ENCODE measurements at regions not wholly inside any gene's neighbourhood (a gene's known extent, or its start where the extent isn't known, plus 50 kb on each side); places are given as distances from the start of the nearest gene placed in this dataset.

DNA sequence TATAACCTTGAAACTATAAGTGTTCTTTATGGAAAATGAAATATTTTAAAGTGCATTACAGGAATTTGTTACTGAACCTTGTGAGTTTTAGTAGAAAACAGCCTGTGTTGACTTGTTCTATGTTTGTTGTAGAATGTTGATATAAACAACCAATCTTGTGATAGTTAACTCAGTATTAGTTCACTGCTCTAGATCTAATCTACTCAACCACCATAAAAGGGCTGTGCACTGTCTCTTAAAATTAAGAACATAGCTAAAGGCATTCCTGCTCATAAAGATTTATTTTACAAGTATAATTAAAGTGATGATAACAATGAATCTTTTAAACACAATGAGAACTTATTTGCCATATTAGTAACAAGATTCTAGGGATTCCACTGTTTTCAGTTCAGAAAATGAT lies 110.5 kb upstream of the KLF7 start:
- TF ChIP-seq ESRRA (IDR thresholded peaks at IDR 0.05; ENCODE audit: low read length) (no peak), RAD21 (IDR thresholded peaks at IDR 0.05; ENCODE audit: insufficient read depth, low read depth, low read length) (no peak), POLR2A (IDR thresholded peaks at IDR 0.05; ENCODE audit: low read depth, low read length) (no peak), ETV6 (conservative IDR thresholded peaks at IDR 0.05 in 1 of 2, IDR thresholded peaks at IDR 0.05 in 1 of 2; ENCODE audit: borderline replicate concordance in 1 of 2, low read depth in 1 of 2) (no peak), CHD2 (IDR thresholded peaks at IDR 0.05; ENCODE audit: borderline replicate concordance, low read depth, low read length) (no peak), ZNF274 (IDR thresholded peaks at IDR 0.05; ENCODE audit: insufficient read depth, insufficient read length) (no peak), EZH2 (IDR thresholded peaks at IDR 0.05; ENCODE audit: borderline replicate concordance, control insufficient read depth, low read depth, low read length) (no peak), SMC3 (IDR thresholded peaks at IDR 0.05; ENCODE audit: borderline replicate concordance, low read length) (no peak), TCF3 (IDR thresholded peaks at IDR 0.05; ENCODE audit: borderline replicate concordance, insufficient read depth, low read depth, low read length) (no peak), ZNF24 (IDR thresholded peaks at IDR 0.05) (no peak), CREM (IDR thresholded peaks at IDR 0.05; ENCODE audit: low read depth) (no peak)
- TF ChIP-seq, protein P1, sequence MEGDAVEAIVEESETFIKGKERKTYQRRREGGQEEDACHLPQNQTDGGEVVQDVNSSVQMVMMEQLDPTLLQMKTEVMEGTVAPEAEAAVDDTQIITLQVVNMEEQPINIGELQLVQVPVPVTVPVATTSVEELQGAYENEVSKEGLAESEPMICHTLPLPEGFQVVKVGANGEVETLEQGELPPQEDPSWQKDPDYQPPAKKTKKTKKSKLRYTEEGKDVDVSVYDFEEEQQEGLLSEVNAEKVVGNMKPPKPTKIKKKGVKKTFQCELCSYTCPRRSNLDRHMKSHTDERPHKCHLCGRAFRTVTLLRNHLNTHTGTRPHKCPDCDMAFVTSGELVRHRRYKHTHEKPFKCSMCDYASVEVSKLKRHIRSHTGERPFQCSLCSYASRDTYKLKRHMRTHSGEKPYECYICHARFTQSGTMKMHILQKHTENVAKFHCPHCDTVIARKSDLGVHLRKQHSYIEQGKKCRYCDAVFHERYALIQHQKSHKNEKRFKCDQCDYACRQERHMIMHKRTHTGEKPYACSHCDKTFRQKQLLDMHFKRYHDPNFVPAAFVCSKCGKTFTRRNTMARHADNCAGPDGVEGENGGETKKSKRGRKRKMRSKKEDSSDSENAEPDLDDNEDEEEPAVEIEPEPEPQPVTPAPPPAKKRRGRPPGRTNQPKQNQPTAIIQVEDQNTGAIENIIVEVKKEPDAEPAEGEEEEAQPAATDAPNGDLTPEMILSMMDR (IDR thresholded peaks at IDR 0.05 in 2 of 3, conservative IDR thresholded peaks at IDR 0.05 in 1 of 3; ENCODE audit: control insufficient read depth in 2 of 3, extremely low read depth in 1 of 3, insufficient read depth in 1 of 3, low read depth in 3 of 3, low read length in 3 of 3), result no peak
- TF ChIP-seq, protein P2, sequence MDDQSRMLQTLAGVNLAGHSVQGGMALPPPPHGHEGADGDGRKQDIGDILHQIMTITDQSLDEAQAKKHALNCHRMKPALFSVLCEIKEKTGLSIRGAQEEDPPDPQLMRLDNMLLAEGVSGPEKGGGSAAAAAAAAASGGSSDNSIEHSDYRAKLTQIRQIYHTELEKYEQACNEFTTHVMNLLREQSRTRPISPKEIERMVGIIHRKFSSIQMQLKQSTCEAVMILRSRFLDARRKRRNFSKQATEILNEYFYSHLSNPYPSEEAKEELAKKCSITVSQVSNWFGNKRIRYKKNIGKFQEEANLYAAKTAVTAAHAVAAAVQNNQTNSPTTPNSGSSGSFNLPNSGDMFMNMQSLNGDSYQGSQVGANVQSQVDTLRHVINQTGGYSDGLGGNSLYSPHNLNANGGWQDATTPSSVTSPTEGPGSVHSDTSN (IDR thresholded peaks at IDR 0.05; ENCODE audit: insufficient replicate concordance, low read depth, low read length), result no peak
- TF ChIP-seq, protein P3, sequence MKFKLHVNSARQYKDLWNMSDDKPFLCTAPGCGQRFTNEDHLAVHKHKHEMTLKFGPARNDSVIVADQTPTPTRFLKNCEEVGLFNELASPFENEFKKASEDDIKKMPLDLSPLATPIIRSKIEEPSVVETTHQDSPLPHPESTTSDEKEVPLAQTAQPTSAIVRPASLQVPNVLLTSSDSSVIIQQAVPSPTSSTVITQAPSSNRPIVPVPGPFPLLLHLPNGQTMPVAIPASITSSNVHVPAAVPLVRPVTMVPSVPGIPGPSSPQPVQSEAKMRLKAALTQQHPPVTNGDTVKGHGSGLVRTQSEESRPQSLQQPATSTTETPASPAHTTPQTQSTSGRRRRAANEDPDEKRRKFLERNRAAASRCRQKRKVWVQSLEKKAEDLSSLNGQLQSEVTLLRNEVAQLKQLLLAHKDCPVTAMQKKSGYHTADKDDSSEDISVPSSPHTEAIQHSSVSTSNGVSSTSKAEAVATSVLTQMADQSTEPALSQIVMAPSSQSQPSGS (IDR thresholded peaks at IDR 0.05; ENCODE audit: low read length), result no peak

All from GM12878 (cell line).